DND-41 (cell line): ENCODE measurements at regions not wholly inside any gene's neighbourhood (a gene's known extent, or its start where the extent isn't known, plus 50 kb on each side); places are given as distances from the start of the nearest gene placed in this dataset.

Source experiments
- ATAC-seq: fragments of 200-7000 bp; cut with Tn5 transposase; 3 replicates; pipeline ENCODE4 v1.9.1; 2021; ENCODE audit warnings: low read depth; ENCODE audit not compliant: insufficient read depth
- DNase-seq: peaks from one replicate; pipeline ENCODE4 v3.0.0-alpha.2; 2020
- H2AFZ ChIP-seq: 2 replicates; pipeline ENCODE4 v1.6.0; 2012; ENCODE audit warnings: low read depth, low read length
- H3K27ac ChIP-seq: 2 replicates; pipeline ENCODE4 v1.5.1; 2012; ENCODE audit warnings: low read length, inconsistent platforms
- H3K27me3 ChIP-seq: fragments of 200-600 bp; sonication (generic); 2 replicates; pipeline ENCODE4 v1.6.0; 2012; ENCODE audit warnings: low read length, mild to moderate bottlenecking, inconsistent platforms; ENCODE audit not compliant: insufficient read depth, poor library complexity
- H3K36me3 ChIP-seq: 2 replicates; pipeline ENCODE4 v1.5.1; 2012; ENCODE audit warnings: low read length, inconsistent platforms; ENCODE audit not compliant: insufficient read depth
- H3K4me1 ChIP-seq: 2 replicates; pipeline ENCODE4 v1.5.1; 2012; ENCODE audit warnings: mild to moderate bottlenecking, low read length; ENCODE audit not compliant: insufficient read depth
- H3K4me2 ChIP-seq: 2 replicates; pipeline ENCODE4 v1.6.0; 2012; ENCODE audit warnings: mild to moderate bottlenecking, moderate library complexity, low read length, inconsistent platforms; ENCODE audit not compliant: insufficient read depth
- H3K4me3 ChIP-seq, 2 experiments: fragments of 200-600 bp in 1 of 2; shearing (Covaris generic) in 1 of 2; 2 replicates each; pipeline ENCODE4 v1.5.1; 2012 to 2016; ENCODE audit warnings: inconsistent platforms in 2 of 2, low read length in 2 of 2, mild to moderate bottlenecking in 2 of 2, low read depth in 1 of 2, moderate library complexity in 1 of 2
- H3K79me2 ChIP-seq: 2 replicates; pipeline ENCODE4 v1.6.0; 2012; ENCODE audit warnings: low read length, inconsistent platforms; ENCODE audit not compliant: insufficient read depth
- H3K9ac ChIP-seq: 2 replicates; pipeline ENCODE4 v1.6.0; 2012; ENCODE audit warnings: low read depth, mild to moderate bottlenecking, inconsistent platforms, low read length, moderate library complexity
- H3K9me3 ChIP-seq: 2 replicates; pipeline ENCODE4 v1.5.1; 2012; ENCODE audit warnings: low read length, moderate library complexity, mild to moderate bottlenecking, inconsistent platforms; ENCODE audit not compliant: insufficient read depth, severe bottlenecking
- H4K20me1 ChIP-seq: 2 replicates; pipeline ENCODE4 v1.6.0; 2012; ENCODE audit warnings: low read length; ENCODE audit not compliant: insufficient read depth
- CTCF ChIP-seq: IDR thresholded peaks from 2 replicates; pipeline ENCODE4 v1.5.1; 2012; ENCODE audit warnings: borderline replicate concordance, low read length, moderate library complexity, mild to moderate bottlenecking; ENCODE audit not compliant: poor library complexity, severe bottlenecking; ENCODE audit errors: extremely low read depth
- EZH2 ChIP-seq: IDR thresholded peaks from 3 replicates; pipeline ENCODE4 v1.6.1; 2012; ENCODE audit warnings: borderline replicate concordance, low read depth, mild to moderate bottlenecking, moderate library complexity, low read length, inconsistent platforms; ENCODE audit not compliant: severe bottlenecking

GRCh38 chr14:32022525-32022924 lies 54.6 kb upstream of the ARHGAP5 start:
- H3K4me3 ChIP-seq: no peak overlapping the region

GRCh38 chr14:32022938-32023466 lies 54.1 kb upstream of the ARHGAP5 start:
- Histone ChIP-seq H3K4me2 (no peak overlapping the region), H3K36me3 (no peaks in the 10 kb centered on the region), H2AFZ (no peak overlapping the region), H3K4me3 (no peak overlapping the region), H3K9me3 (no peaks in the 10 kb centered on the region), H4K20me1 (no peaks in the 10 kb centered on the region), H3K9ac (no peak overlapping the region), H3K27ac (no peak overlapping the region), H3K79me2 (no peaks in the 10 kb centered on the region), H3K4me1 (no peaks in the 10 kb centered on the region), H3K27me3 (no peaks in the 10 kb centered on the region)
- ATAC-seq (no peak), DNase-seq (no peak)
- TF ChIP-seq EZH2: no peak
- TF ChIP-seq CTCF: no peak

More at GRCh38 chr14:32022525-32022924, 54.6 kb upstream of the ARHGAP5 start:
- no peak for DNase-seq
- Histone ChIP-seq H4K20me1 (no peaks in the 10 kb centered on the region), H3K27me3 (no peaks in the 10 kb centered on the region), H3K36me3 (no peaks in the 10 kb centered on the region), H3K9ac (no peak overlapping the region), H3K79me2 (no peaks in the 10 kb centered on the region), H3K27ac (no peak overlapping the region), H3K4me2 (no peak overlapping the region), H2AFZ (no peak overlapping the region), H3K4me1 (no peaks in the 10 kb centered on the region), H3K9me3 (no peaks in the 10 kb centered on the region)
- ATAC-seq: no peak
- TF ChIP-seq EZH2: no peak

GRCh38 chr14:32023540-32023939 lies 53.6 kb upstream of the ARHGAP5 start:
- no peaks in the 10 kb centered on the region for H3K4me1 ChIP-seq
- no peaks in the 10 kb centered on the region for H3K9me3 ChIP-seq
- H3K9ac ChIP-seq: no peak overlapping the region
- no peak overlapping the region for H3K4me2 ChIP-seq
- H4K20me1 ChIP-seq: no peaks in the 10 kb centered on the region
- ATAC-seq (no peak), DNase-seq (no peak)
- no peak overlapping the region for H3K4me3 ChIP-seq
- no peak for TF ChIP-seq CTCF
- no peak for TF ChIP-seq EZH2
- H3K36me3 ChIP-seq: no peaks in the 10 kb centered on the region
- H2AFZ ChIP-seq: no peak overlapping the region
- no peaks in the 10 kb centered on the region for H3K79me2 ChIP-seq
- H3K27me3 ChIP-seq: no peaks in the 10 kb centered on the region
- no peak overlapping the region for H3K27ac ChIP-seq

- no peak for ATAC-seq
- no peak for DNase-seq
- H2AFZ ChIP-seq: no peak overlapping the region
- no peaks in the 10 kb centered on the region for H4K20me1 ChIP-seq
- no peaks in the 10 kb centered on the region for H3K79me2 ChIP-seq
- no peak overlapping the region for H3K4me3 ChIP-seq
- H3K9ac ChIP-seq: no peak overlapping the region
- no peaks in the 10 kb centered on the region for H3K36me3 ChIP-seq
- no peaks in the 10 kb centered on the region for H3K9me3 ChIP-seq
- H3K27ac ChIP-seq: no peak overlapping the region
- no peak for TF ChIP-seq CTCF
- TF ChIP-seq EZH2: no peak
- H3K27me3 ChIP-seq: no peaks in the 10 kb centered on the region
- no peaks in the 10 kb centered on the region for H3K4me1 ChIP-seq
- H3K4me2 ChIP-seq: no peak overlapping the region
These were observed 49.7 kb upstream of the ARHGAP5 start for GRCh38 chr14:32027255-32027939.
